ENCODE measurements at regions not wholly inside any gene's neighbourhood (a gene's known extent, or its start where the extent isn't known, plus 50 kb on each side); places are given as distances from the start of the nearest gene placed in this dataset.

- TF ChIP-seq POLR2A (IDR thresholded peaks at IDR 0.05) (no peak), CTCF (IDR thresholded peaks at IDR 0.05) (no peak)
Measured at GRCh38 chr11:120056301-120057027, 81.4 kb downstream of the TRIM29 start.
